AG10803 (cell line): ENCODE measurements at regions not wholly inside any gene's neighbourhood (a gene's known extent, or its start where the extent isn't known, plus 50 kb on each side); places are given as distances from the start of the nearest gene placed in this dataset.

Experiments
- DNase-seq: peaks from one replicate; pipeline ENCODE4 v3.0.0; 2010; ENCODE audit warnings: low read depth
- H3K4me3 ChIP-seq: 2 replicates; pipeline ENCODE4 v1.5.1; 2011; ENCODE audit warnings: mild to moderate bottlenecking, low read length, control low read depth
- CTCF ChIP-seq: conservative IDR thresholded peaks from 2 replicates; pipeline ENCODE4 v1.5.1; 2011; ENCODE audit warnings: mild to moderate bottlenecking, low read length, control low read depth, inconsistent platforms

GRCh38 chr11:69353696-69354544 lies 60.0 kb downstream of the MYEOV start:
- H3K4me3 ChIP-seq, result no peak overlapping the region
- TF ChIP-seq CTCF, result no peak
- no peak for DNase-seq

GRCh38 chr11:69354545-69354897 lies 60.6 kb downstream of the MYEOV start:
- no peak for TF ChIP-seq CTCF
- no peak overlapping the region for H3K4me3 ChIP-seq
- no peak for DNase-seq

- H3K4me3 ChIP-seq, result no peak overlapping the region
- no peak for TF ChIP-seq CTCF
- no peak for DNase-seq
Measured at GRCh38 chr11:69355346-69355940, 61.5 kb downstream of the MYEOV start.

GRCh38 chr11:69355959-69356702 lies 62.2 kb downstream of the MYEOV start:
- no peak overlapping the region for H3K4me3 ChIP-seq
- DNase-seq, result no peak
- no peak for TF ChIP-seq CTCF

- H3K4me3 ChIP-seq, result no peak overlapping the region
- no peak for TF ChIP-seq CTCF
- DNase-seq, result no peak
Measured at GRCh38 chr11:69356703-69357457, 62.9 kb downstream of the MYEOV start.

- DNase-seq, result no peak
- TF ChIP-seq CTCF, result no peak
- no peak overlapping the region for H3K4me3 ChIP-seq
Measured at GRCh38 chr11:69357458-69358397, 63.8 kb downstream of the MYEOV start.
